BJ (cell line): ENCODE measurements at regions not wholly inside any gene's neighbourhood (a gene's known extent, or its start where the extent isn't known, plus 50 kb on each side); places are given as distances from the start of the nearest gene placed in this dataset.

Experiments
- CTCF ChIA-PET: fragments of 350-600 bp; formaldehyde crosslinking; extraction: SDS; loops from one replicate; lab custom pipeline; 2021; ENCODE audit warnings: antibody characterized with exemption, inconsistent platforms; lab: Yijun Ruan, JAX
- POLR2A ChIA-PET: fragments of 300-600 bp; sonication (Branson Sonifier 250); formaldehyde crosslinking; extraction: SDS; loops from one replicate; lab custom pipeline; 2021; ENCODE audit warnings: antibody characterized with exemption; lab: Charles Lee
- DNase-seq: peaks from one replicate; pipeline ENCODE4 v3.0.0-alpha.2; 2011; ENCODE audit warnings: low read depth
- H3K27me3 ChIP-seq: 2 replicates; pipeline ENCODE4 v1.6.0; 2011; ENCODE audit warnings: low read length; ENCODE audit not compliant: control insufficient read depth, insufficient read depth
- H3K36me3 ChIP-seq: 2 replicates; pipeline ENCODE4 v1.5.1; 2011; ENCODE audit warnings: low read length; ENCODE audit not compliant: control insufficient read depth, insufficient read depth
- H3K4me3 ChIP-seq: 2 replicates; pipeline ENCODE4 v1.5.1; 2011; ENCODE audit warnings: low read depth, mild to moderate bottlenecking, control low read depth, low read length
- CTCF ChIP-seq: IDR thresholded peaks from 2 replicates; pipeline ENCODE4 v1.5.1; 2011; ENCODE audit warnings: low read depth, mild to moderate bottlenecking, control low read depth, inconsistent platforms, low read length, moderate library complexity; ENCODE audit not compliant: insufficient read depth

GRCh38 chr17:55983096-55983495 lies 170.2 kb upstream of the ANKFN1 start:
- no peak for DNase-seq
- TF ChIP-seq CTCF, result no peak
- ChIA-PET POLR2A (no interaction called here), CTCF (no interaction called here)
- no peaks in the 10 kb centered on the region for H3K27me3 ChIP-seq
- no peaks in the 10 kb centered on the region for H3K36me3 ChIP-seq
- H3K4me3 ChIP-seq, result no peak overlapping the region

DNA sequence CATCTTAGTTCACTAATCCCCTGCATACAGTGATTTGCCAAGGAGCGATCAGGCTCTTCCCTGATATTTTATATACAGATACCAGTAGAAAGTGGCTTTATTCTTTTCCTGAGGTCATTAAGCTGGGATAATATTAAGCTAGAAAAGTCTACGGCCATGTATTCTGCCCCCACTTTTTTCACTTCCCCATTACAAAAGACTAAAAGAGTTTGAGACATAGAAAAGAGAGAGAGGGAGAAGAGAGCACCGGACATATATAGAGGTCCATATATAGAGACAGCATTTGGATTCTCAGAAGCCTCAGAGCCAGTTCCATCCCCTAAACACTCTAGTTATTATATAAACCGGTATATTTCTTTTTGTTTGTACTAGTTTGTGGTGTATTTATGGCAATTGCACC lies 166.5 kb upstream of the ANKFN1 start:
- no peak for DNase-seq
- no peaks in the 10 kb centered on the region for H3K27me3 ChIP-seq
- CTCF ChIA-PET, result no interaction called here
- TF ChIP-seq CTCF, result no peak
- H3K4me3 ChIP-seq, result no peak overlapping the region
- POLR2A ChIA-PET, result no interaction called here
- no peaks in the 10 kb centered on the region for H3K36me3 ChIP-seq

GRCh38 chr17:55988861-55989260 lies 164.4 kb upstream of the ANKFN1 start:
- DNase-seq, result no peak
- Histone ChIP-seq H3K27me3 (no peaks in the 10 kb centered on the region), H3K36me3 (no peaks in the 10 kb centered on the region), H3K4me3 (no peak overlapping the region)
- CTCF ChIA-PET, result no interaction called here
- TF ChIP-seq CTCF, result no peak
- POLR2A ChIA-PET, result no interaction called here

DNA sequence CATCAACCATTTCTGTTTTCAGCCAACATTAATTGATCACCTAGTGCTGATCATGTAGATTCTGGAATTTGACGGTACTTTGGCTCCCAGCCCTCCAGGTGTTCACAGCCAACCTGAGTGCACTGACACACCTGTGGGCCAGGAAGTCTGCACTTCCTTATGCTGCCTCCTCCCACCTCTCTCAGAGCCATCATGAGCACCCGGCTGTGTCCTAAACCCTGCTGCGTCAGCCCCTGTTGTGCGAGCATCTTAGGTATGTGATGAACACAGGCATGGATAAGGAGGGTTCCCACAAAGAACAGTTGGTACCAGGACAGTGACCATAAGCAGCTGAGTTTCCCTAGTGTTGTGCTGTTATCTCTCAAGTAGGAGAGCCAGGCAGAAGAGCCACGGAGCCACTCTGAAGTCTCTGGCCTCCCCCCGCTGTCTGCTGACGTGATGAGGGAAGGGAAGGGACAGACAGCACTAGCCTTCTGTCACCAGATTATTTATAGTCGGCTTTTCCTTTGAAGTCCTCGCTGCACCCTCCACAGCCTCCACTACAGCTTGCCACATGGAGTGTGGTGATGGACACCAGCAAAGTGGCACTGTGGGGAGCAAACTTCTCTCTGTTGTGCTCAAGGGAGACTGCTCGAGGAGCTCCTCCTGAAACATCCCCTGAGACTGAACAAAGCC lies 162.8 kb upstream of the ANKFN1 start:
- no peak for TF ChIP-seq CTCF
- no peak for DNase-seq
- CTCF ChIA-PET, result no interaction called here
- no peaks in the 10 kb centered on the region for H3K27me3 ChIP-seq
- no peaks in the 10 kb centered on the region for H3K36me3 ChIP-seq
- POLR2A ChIA-PET, result no interaction called here
- H3K4me3 ChIP-seq, result no peak overlapping the region

DNA sequence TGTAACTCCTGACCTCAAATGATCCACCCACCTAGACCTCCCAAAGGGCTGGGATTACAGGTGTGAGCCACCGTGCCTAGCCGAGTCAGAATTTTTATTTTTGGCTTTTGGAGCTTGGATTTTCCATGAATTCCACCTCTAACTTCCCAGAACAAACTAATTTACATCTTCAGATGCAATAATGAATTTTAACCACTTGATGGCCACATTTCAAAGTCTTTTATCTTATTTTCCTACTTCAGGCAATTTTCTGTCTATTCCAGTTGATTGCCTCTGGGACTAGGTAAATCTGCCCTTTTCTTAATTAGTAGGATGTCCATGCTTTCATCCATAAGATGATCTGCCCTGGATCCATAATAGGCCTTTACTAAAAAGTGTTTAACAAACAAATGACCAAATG lies 156.4 kb upstream of the ANKFN1 start:
- DNase-seq, result no peak
- no peak overlapping the region for H3K4me3 ChIP-seq
- H3K36me3 ChIP-seq, result no peaks in the 10 kb centered on the region
- CTCF ChIA-PET, result no interaction called here
- POLR2A ChIA-PET, result no interaction called here
- TF ChIP-seq CTCF, result 0 out of 2 replicates have a peak, but pooled peaks have one; percentile 17
- no peaks in the 10 kb centered on the region for H3K27me3 ChIP-seq
